HEK293T (cell line): ENCODE measurements at regions not wholly inside any gene's neighbourhood (a gene's known extent, or its start where the extent isn't known, plus 50 kb on each side); places are given as distances from the start of the nearest gene placed in this dataset.

Source experiments
- CTCF ChIA-PET: fragments of 350-600 bp; formaldehyde crosslinking; extraction: SDS; loops from one replicate; lab custom pipeline; 2021; ENCODE audit warnings: antibody characterized with exemption, inconsistent platforms; lab: Yijun Ruan, JAX
- POLR2A ChIA-PET: fragments of 350-600 bp; formaldehyde crosslinking; extraction: SDS; loops from one replicate; lab custom pipeline; 2020; ENCODE audit warnings: antibody characterized with exemption, inconsistent platforms; lab: Yijun Ruan, JAX
- DNase-seq: peaks from one replicate; pipeline ENCODE4 v3.0.0; 2012; ENCODE audit warnings: mixed read lengths; ENCODE audit errors: extremely low spot score
- ARNT ChIP-seq: fragments of 450-650 bp; IDR thresholded peaks from 2 replicates; pipeline ENCODE4 v1.6.1; 2017; ENCODE audit warnings: mild to moderate bottlenecking
- BHLHE40 ChIP-seq: fragments of 450-650 bp; IDR thresholded peaks from 2 replicates; pipeline ENCODE4 v1.6.1; 2016; ENCODE audit warnings: mild to moderate bottlenecking, moderate library complexity, borderline replicate concordance
- CTBP1 ChIP-seq: fragments of 450-650 bp; IDR thresholded peaks from 2 replicates; pipeline ENCODE4 v1.6.1; 2016; ENCODE audit warnings: borderline replicate concordance
- ELF4 ChIP-seq: fragments of 450-650 bp; IDR thresholded peaks from 2 replicates; pipeline ENCODE4 v1.6.1; 2017; ENCODE audit warnings: antibody characterized with exemption
- FOXA1 ChIP-seq: fragments of 450-650 bp; IDR thresholded peaks from 2 replicates; pipeline ENCODE4 v1.6.1; 2016; ENCODE audit warnings: mild to moderate bottlenecking
- FOXK2 ChIP-seq: fragments of 450-650 bp; IDR thresholded peaks from 2 replicates; pipeline ENCODE4 v1.6.1; 2016; ENCODE audit warnings: mild to moderate bottlenecking
- FOXM1 ChIP-seq: fragments of 450-650 bp; IDR thresholded peaks from 2 replicates; pipeline ENCODE4 v1.6.1; 2017; ENCODE audit warnings: mild to moderate bottlenecking, borderline replicate concordance
- HDGF ChIP-seq: fragments of 450-650 bp; IDR thresholded peaks from 2 replicates; pipeline ENCODE4 v1.6.1; 2017; ENCODE audit warnings: antibody characterized with exemption, borderline replicate concordance
- L3MBTL2 ChIP-seq: fragments of 450-650 bp; conservative IDR thresholded peaks from 2 replicates; pipeline ENCODE4 v1.6.1; 2016; ENCODE audit warnings: mild to moderate bottlenecking
- LEF1 ChIP-seq: fragments of 450-650 bp; IDR thresholded peaks from 2 replicates; pipeline ENCODE4 v1.6.1; 2017; ENCODE audit warnings: mild to moderate bottlenecking, borderline replicate concordance
- NFRKB ChIP-seq: fragments of 450-650 bp; IDR thresholded peaks from 2 replicates; pipeline ENCODE4 v1.6.1; 2016; ENCODE audit warnings: mild to moderate bottlenecking, moderate library complexity
- SP1 ChIP-seq: fragments of 450-650 bp; IDR thresholded peaks from 2 replicates; pipeline ENCODE4 v1.6.1; 2017
- SUZ12 ChIP-seq: fragments of 450-650 bp; IDR thresholded peaks from 2 replicates; pipeline ENCODE4 v1.6.1; 2016; ENCODE audit warnings: mild to moderate bottlenecking
- TARDBP ChIP-seq: fragments of 450-650 bp; IDR thresholded peaks from 2 replicates; pipeline ENCODE4 v1.6.1; 2016
- ZNF384 ChIP-seq: fragments of 450-650 bp; IDR thresholded peaks from 2 replicates; pipeline ENCODE4 v1.6.1; 2016
- TF ChIP-seq, protein P1 (sequence below): fragments of 450-650 bp; IDR thresholded peaks from 2 replicates; pipeline ENCODE4 v1.6.1; 2016

- CTCF ChIA-PET = no interaction called here
- TF ChIP-seq TARDBP (0 out of 2 replicates have a peak, but pooled peaks have one; percentile 17), ARNT (no peak), FOXM1 (no peak)
- no peak for DNase-seq
- POLR2A ChIA-PET = no interaction called here
Observed at GRCh38 chr2:6769346-6769745, 96.4 kb downstream of the CMPK2 start.

- TF ChIP-seq FOXM1 (no peak), FOXA1 (no peak), ELF4 (no peak), BHLHE40 (no peak), FOXK2 (no peak), ZNF384 (no peak), ARNT (no peak), CTBP1 (no peak), SP1 (no peak), NFRKB (no peak), L3MBTL2 (no peak), TARDBP (no peak)
- CTCF ChIA-PET = no interaction called here
- POLR2A ChIA-PET = no interaction called here
- no peak for DNase-seq
Observed at GRCh38 chr2:6770006-6770405, 95.7 kb downstream of the CMPK2 start.

DNA sequence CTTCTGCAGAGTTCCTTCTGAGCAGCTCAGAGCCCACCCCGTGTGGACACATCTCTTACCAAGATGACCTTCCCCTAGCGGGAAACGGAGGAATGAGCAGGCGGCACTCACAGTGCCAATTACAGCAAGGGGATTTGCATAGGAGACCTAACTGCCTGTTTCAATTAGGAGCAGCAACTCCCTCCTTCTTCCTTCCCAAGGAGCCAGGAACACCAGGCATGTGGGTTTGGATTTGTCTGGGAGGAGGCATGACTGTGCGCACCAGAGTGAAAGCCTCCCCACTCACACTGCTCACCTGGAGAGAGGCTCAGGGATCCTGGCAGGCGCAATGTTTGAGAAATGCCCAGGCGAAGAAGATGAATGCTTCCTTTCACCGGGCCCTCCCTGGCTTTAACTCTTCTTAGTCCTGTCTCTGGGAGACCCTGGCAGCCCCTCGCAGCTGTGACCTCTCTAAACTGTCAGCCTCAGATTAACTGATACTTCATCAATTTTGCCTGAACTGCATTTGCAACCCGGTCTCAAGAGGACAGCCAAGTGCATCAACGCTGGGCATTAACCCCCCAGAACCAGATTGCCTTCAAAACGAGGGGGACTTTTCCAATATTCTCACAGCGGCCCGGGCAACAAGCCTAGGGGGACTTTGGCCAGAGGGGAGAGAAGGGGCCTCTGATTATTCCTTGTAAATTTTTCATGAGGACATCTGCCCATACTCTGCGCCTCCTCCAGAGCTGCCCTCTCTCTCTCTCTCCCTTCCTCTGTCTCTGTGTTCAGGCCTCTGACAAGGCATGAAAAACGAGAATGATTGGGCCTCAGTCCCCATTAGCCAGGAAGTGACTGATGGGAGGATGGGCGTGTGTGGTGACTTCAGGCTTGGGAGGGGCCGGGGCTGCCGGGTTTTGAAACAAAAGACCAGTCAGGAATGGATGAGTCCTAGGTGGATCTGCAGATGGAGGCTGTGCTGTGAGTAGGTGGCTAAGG, 93.8 kb downstream of the CMPK2 start:
- CTCF ChIA-PET = interaction anchor here (0.8 kb wide), 1 partner anchor 49 kb away, joined by 3 read pairs; no protein-coding TSS in a partner anchor
- POLR2A ChIA-PET = no interaction called here
- DNase-seq = no peak
- no peak for TF ChIP-seq L3MBTL2
- no peak for TF ChIP-seq LEF1
- no peak for TF ChIP-seq BHLHE40
- no peak for TF ChIP-seq FOXA1
- TF ChIP-seq CTBP1 = no peak
- TF ChIP-seq FOXK2 = no peak
- no peak for TF ChIP-seq FOXM1
- no peak for TF ChIP-seq SP1
- no peak for TF ChIP-seq SUZ12
- no peak for TF ChIP-seq ZNF384
- TF ChIP-seq HDGF = no peak
- TF ChIP-seq ELF4 = no peak
- no peak for TF ChIP-seq TARDBP
- TF ChIP-seq ARNT = no peak
- TF ChIP-seq, protein P1, sequence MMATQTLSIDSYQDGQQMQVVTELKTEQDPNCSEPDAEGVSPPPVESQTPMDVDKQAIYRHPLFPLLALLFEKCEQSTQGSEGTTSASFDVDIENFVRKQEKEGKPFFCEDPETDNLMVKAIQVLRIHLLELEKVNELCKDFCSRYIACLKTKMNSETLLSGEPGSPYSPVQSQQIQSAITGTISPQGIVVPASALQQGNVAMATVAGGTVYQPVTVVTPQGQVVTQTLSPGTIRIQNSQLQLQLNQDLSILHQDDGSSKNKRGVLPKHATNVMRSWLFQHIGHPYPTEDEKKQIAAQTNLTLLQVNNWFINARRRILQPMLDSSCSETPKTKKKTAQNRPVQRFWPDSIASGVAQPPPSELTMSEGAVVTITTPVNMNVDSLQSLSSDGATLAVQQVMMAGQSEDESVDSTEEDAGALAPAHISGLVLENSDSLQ = no peak
- no peak for TF ChIP-seq NFRKB

GRCh38 chr2:6773007-6773693, 92.6 kb downstream of the CMPK2 start:
- ChIA-PET POLR2A (no interaction called here), CTCF (interaction anchor here (0.8 kb wide), 1 partner anchor 48 kb away, joined by 3 read pairs; no protein-coding TSS in a partner anchor)
- TF ChIP-seq FOXK2 = no peak
- TF ChIP-seq ELF4 = no peak
- no peak for TF ChIP-seq NFRKB
- TF ChIP-seq BHLHE40 = no peak
- DNase-seq = peak; percentile 71

DNA sequence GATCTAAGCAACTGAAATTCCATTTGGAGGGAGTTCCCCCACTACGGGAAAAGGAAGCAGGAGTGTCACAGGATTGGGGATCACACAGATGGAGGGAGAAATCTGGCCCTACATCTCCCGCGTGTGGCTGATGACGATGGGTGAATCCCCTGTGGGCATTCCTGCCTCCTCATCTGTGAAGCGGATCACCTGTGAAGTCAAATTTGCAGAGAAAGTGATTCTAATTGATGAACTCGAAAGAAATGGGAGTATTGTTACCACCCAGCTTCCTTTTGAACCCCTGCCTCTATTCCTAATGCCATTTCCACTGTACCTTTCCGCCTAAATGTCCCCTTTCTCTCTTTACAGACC, 92.0 kb downstream of the CMPK2 start:
- ChIA-PET CTCF (interaction anchor here (0.6 kb wide), 1 partner anchor 826 kb away, joined by 4 read pairs; no protein-coding TSS in a partner anchor), POLR2A (no interaction called here)
- no peak for DNase-seq
- no peak for TF ChIP-seq ARNT
- no peak for TF ChIP-seq FOXK2
- TF ChIP-seq FOXA1 = no peak
- no peak for TF ChIP-seq ELF4
- no peak for TF ChIP-seq NFRKB
- TF ChIP-seq, protein P1 = no peak
- TF ChIP-seq SP1 = no peak
- TF ChIP-seq CTBP1 = no peak
- TF ChIP-seq ZNF384 = no peak
- TF ChIP-seq FOXM1 = no peak
- TF ChIP-seq LEF1 = no peak

DNA sequence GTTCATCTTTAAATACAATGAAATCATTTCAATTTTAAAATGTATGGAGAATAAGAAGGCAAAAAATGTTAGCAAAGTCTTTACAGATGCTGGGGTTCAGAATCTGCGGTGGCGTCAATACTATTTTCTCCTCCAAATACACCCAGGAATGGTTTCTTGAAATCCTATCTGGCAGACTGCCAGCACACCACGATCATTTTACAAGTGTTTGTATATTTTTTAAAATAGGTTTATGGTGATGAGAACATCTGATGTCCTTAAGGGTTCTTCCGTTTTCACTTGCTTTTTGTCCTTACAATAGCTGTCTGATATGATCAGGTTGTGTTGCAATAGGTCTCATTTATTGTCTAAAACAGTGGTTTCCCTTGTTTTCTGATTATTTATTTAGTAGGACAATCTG, 89.6 kb downstream of the CMPK2 start:
- TF ChIP-seq SP1 (no peak), NFRKB (no peak), CTBP1 (no peak), L3MBTL2 (no peak), LEF1 (no peak), FOXM1 (no peak), HDGF (no peak), ZNF384 (no peak), BHLHE40 (no peak), ARNT (no peak), FOXK2 (no peak), FOXA1 (no peak), ELF4 (no peak), SUZ12 (no peak)
- TF ChIP-seq, protein P1 = no peak
- ChIA-PET POLR2A (no interaction called here), CTCF (no interaction called here)
- DNase-seq = no peak
